ENCODE measurements at regions not wholly inside any gene's neighbourhood (a gene's known extent, or its start where the extent isn't known, plus 50 kb on each side); places are given as distances from the start of the nearest gene placed in this dataset.

DNA sequence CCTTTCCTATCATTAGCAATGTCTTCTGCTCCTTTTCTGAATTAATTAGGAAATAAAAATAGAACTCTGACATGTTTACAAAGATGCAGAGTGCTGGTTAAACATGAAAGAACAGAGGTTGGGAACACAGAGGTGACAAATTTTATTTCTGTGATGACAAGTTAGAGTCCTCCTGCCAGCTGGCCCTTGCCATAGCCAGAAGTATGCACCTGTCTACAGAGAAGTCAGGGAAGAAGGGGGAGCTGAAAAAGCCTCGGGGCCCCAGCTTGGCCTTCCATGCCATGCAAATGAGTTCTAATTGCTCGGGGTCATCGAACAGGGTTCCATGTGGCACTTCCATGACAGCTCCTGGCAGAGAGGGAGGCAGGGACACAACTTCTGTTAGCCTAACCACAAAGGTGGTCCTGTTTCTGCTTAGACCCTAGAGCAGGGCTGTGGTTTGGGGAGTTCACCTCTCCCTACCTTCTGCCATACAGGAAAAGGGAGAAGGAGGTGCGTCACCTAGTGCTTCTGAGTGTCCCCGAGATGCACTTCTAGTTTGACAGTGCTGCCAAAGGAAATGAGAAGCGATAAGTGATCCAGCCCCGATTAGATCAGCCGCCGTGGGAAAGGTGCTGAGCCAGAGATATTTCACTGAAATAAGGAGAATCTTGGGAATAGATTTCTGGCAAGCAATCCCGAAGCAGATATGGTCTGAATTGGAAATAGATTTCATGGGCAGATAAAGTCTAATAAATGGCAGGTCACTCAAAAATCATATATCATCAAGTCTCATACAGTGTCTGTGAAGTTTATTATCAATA lies 155.8 kb upstream of the FOXN3 start:
- Mint-ChIP-seq H3K27ac (peak overlapping the region in 1 of 7 donors; percentile 28), H3K4me1 (peaks cover 25% of the 10 kb centered on the region), H3K9me3 (no peaks in the 10 kb centered on the region), H3K4me3 (no peak overlapping the region), H3K36me3 (peaks cover 37 to 43% of the 10 kb centered on the region in 2 donors), H3K27me3 (ENCODE audit: low read depth in 3 of 3) (peaks cover 0 to 1% (median 0%) of the 10 kb centered on the region in 3 donors)
- Histone ChIP-seq H3K4me3 (replicated peaks in 1 of 3; ENCODE audit: low read depth in 2 of 3, low read length in 3 of 3) (no peak overlapping the region), H3K4me1 (ENCODE audit: control insufficient read depth in 1 of 2, insufficient read depth in 2 of 2, low read length in 2 of 2) (peaks cover 16 to 19% of the 10 kb centered on the region in 2 donors), H3K9me3 (replicated peaks in 1 of 2; ENCODE audit: control insufficient read depth in 1 of 2, insufficient read depth in 1 of 2, low read length in 2 of 2) (no peaks in the 10 kb centered on the region), H3K4me2 (replicated peaks; ENCODE audit: extremely low read depth, low read length, poor library complexity, severe bottlenecking) (no peak overlapping the region), H3K79me2 (ENCODE audit: insufficient read depth, low read length) (peaks cover 80% of the 10 kb centered on the region), H2AFZ (ENCODE audit: insufficient read depth, low read depth, low read length, poor library complexity, severe bottlenecking) (no peak overlapping the region), H3K36me3 (replicated peaks in 1 of 2; ENCODE audit: control insufficient read depth in 1 of 2, insufficient read depth in 2 of 2, low read length in 2 of 2) (peaks cover 0 to 18% of the 10 kb centered on the region in 2 donors), H4K20me1 (ENCODE audit: insufficient read depth, low read length) (peaks cover 25% of the 10 kb centered on the region), H3K27ac (ENCODE audit: low read depth in 1 of 2, low read length in 2 of 2) (no peak overlapping the region), H3K27me3 (ENCODE audit: control insufficient read depth in 2 of 2, insufficient read depth in 2 of 2, low read length in 2 of 2) (no peaks in the 10 kb centered on the region), H3K9ac (ENCODE audit: insufficient read depth, low read length, poor library complexity, severe bottlenecking) (no peak overlapping the region)
- TF ChIP-seq, protein P1, sequence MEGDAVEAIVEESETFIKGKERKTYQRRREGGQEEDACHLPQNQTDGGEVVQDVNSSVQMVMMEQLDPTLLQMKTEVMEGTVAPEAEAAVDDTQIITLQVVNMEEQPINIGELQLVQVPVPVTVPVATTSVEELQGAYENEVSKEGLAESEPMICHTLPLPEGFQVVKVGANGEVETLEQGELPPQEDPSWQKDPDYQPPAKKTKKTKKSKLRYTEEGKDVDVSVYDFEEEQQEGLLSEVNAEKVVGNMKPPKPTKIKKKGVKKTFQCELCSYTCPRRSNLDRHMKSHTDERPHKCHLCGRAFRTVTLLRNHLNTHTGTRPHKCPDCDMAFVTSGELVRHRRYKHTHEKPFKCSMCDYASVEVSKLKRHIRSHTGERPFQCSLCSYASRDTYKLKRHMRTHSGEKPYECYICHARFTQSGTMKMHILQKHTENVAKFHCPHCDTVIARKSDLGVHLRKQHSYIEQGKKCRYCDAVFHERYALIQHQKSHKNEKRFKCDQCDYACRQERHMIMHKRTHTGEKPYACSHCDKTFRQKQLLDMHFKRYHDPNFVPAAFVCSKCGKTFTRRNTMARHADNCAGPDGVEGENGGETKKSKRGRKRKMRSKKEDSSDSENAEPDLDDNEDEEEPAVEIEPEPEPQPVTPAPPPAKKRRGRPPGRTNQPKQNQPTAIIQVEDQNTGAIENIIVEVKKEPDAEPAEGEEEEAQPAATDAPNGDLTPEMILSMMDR (IDR thresholded peaks at IDR 0.05), result no peak
- 100% methylated on average over 1 of the region's 10 CpGs for WGBS (ENCODE audit: insufficient coverage)
- DNase-seq, result no peak
- intact Hi-C loops (cut with micrococcal nuclease), result no loop called here

DNA sequence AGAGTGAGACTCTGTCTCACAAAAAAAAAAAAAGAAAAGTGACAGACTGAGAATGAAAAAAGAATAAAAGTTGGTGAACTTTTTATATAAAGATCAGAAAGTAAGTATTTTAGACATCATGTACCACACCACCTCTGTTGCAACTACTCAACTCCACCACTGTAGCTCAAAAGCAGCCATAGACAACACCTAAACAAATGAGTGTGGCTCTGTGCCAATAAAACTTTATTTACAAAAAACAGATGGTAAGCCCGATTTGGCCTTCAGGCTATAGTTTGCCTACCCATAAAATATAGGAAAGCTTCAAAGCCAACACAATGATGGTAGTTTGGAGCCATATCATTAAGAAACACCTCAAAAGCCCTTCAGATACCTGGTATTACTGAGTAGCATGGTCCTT lies 154.5 kb upstream of the FOXN3 start:
- Histone ChIP-seq H3K36me3 (replicated peaks in 1 of 2; ENCODE audit: control insufficient read depth in 1 of 2, insufficient read depth in 2 of 2, low read length in 2 of 2) (peaks cover 0 to 18% of the 10 kb centered on the region in 2 donors), H3K27ac (ENCODE audit: low read depth in 1 of 2, low read length in 2 of 2) (no peak overlapping the region), H3K4me3 (replicated peaks in 1 of 3; ENCODE audit: low read depth in 2 of 3, low read length in 3 of 3) (no peak overlapping the region), H3K4me1 (ENCODE audit: control insufficient read depth in 1 of 2, insufficient read depth in 2 of 2, low read length in 2 of 2) (peaks cover 22 to 27% of the 10 kb centered on the region in 2 donors), H3K27me3 (ENCODE audit: control insufficient read depth in 2 of 2, insufficient read depth in 2 of 2, low read length in 2 of 2) (no peaks in the 10 kb centered on the region), H2AFZ (ENCODE audit: insufficient read depth, low read depth, low read length, poor library complexity, severe bottlenecking) (no peak overlapping the region), H3K4me2 (replicated peaks; ENCODE audit: extremely low read depth, low read length, poor library complexity, severe bottlenecking) (no peak overlapping the region), H4K20me1 (ENCODE audit: insufficient read depth, low read length) (peaks cover 34% of the 10 kb centered on the region), H3K79me2 (ENCODE audit: insufficient read depth, low read length) (peaks cover 72% of the 10 kb centered on the region), H3K9me3 (replicated peaks in 1 of 2; ENCODE audit: control insufficient read depth in 1 of 2, insufficient read depth in 1 of 2, low read length in 2 of 2) (no peaks in the 10 kb centered on the region), H3K9ac (ENCODE audit: insufficient read depth, low read length, poor library complexity, severe bottlenecking) (no peak overlapping the region)
- 80% methylated on average over 1 of the region's 1 CpG for WGBS (ENCODE audit: insufficient coverage)
- Mint-ChIP-seq H3K36me3 (peaks cover 35 to 39% of the 10 kb centered on the region in 2 donors), H3K9me3 (no peaks in the 10 kb centered on the region), H3K27me3 (ENCODE audit: low read depth in 3 of 3) (no peaks in the 10 kb centered on the region), H3K4me3 (no peak overlapping the region), H3K27ac (no peak overlapping the region), H3K4me1 (peaks cover 32% of the 10 kb centered on the region)
- intact Hi-C loops (cut with micrococcal nuclease), result no loop called here
- TF ChIP-seq, protein P1 (IDR thresholded peaks at IDR 0.05), result no peak
- no peak for DNase-seq
